ENCODE measurements at regions not wholly inside any gene's neighbourhood (a gene's known extent, or its start where the extent isn't known, plus 50 kb on each side); places are given as distances from the start of the nearest gene placed in this dataset.

DNA sequence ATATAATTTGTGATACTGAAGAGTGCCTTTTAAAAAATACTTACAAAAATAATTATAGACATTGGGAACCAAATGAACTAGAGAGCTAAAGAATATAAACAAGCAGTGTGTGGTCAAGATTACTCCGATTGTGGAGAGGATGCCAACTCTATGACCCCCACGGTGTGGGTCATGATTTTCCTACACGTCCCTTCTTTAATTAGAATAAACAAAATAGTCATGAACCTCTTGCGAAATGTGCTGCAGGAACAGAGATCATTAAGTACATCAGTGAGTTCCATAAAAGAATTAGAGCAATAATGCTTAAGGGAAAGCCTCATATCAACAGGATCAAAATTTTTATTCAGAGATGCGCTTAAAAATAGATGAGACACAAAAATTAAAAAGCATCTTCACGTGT, 476.6 kb upstream of the ROBO1 start:
- Histone ChIP-seq H3K79me2 (ENCODE audit: control insufficient read depth, insufficient read depth, low read length) (no peaks in the 10 kb centered on the region), H3K27ac (ENCODE audit: extremely low read depth, low read depth, low read length) (no peak overlapping the region), H2AFZ (ENCODE audit: low read depth, low read length) (no peak overlapping the region), H3K4me1 (replicated peaks in 1 of 2; ENCODE audit: control insufficient read depth in 2 of 2, insufficient read depth in 2 of 2, low read length in 2 of 2) (no peaks in the 10 kb centered on the region), H3K4me3 (no peak overlapping the region), H3K36me3 (ENCODE audit: control insufficient read depth, insufficient read depth, low read length) (no peaks in the 10 kb centered on the region), H3K27me3 (ENCODE audit: control insufficient read depth in 2 of 2, insufficient read depth in 2 of 2, low read length in 2 of 2) (no peaks in the 10 kb centered on the region), H3K9me1 (ENCODE audit: control insufficient read depth, insufficient read depth, low read length) (no peaks in the 10 kb centered on the region), H3K4me2 (ENCODE audit: insufficient read depth, low read length) (no peak overlapping the region), H4K20me1 (replicated peaks; ENCODE audit: control insufficient read depth, insufficient read depth, low read length) (no peaks in the 10 kb centered on the region), H3K9ac (ENCODE audit: insufficient read depth in 1 of 2, low read depth in 2 of 2, low read length in 2 of 2) (no peak overlapping the region), H3K9me3 (replicated peaks; ENCODE audit: control insufficient read depth, insufficient read depth, low read depth, low read length) (no peaks in the 10 kb centered on the region)
- BruUV-seq (replicated peaks) = no TSS peak
- ChIA-PET CTCF (ENCODE audit: low intra/inter-chr PET ratio) (no interaction called here), POLR2A (no interaction called here)
- DNase-seq (ENCODE audit: extremely low read depth in 1 of 4, low spot score in 3 of 4) (no peak), FAIRE-seq (no peak), ATAC-seq (no peak)
- WGBS (ENCODE audit: insufficient coverage, low coverage, missing lambda C conversion rate) = 0% methylated on average over 6 of the region's 6 CpGs
- in situ Hi-C loops (cut with MboI) (no loop called here), intact Hi-C loops (cut with micrococcal nuclease) (no loop called here)
- TF ChIP-seq DNMT1 (IDR thresholded peaks at IDR 0.05) (no peak), TRIM28 (IDR thresholded peaks at IDR 0.05) (no peak), RCOR1 (IDR thresholded peaks at IDR 0.05; ENCODE audit: borderline replicate concordance in 1 of 2, low read depth in 2 of 2, low read length in 2 of 2) (no peak), RBM14 (IDR thresholded peaks at IDR 0.05; ENCODE audit: borderline replicate concordance, insufficient read depth, low read depth, low read length) (no peak), U2AF2 (optimal IDR thresholded peaks at IDR 0.05; ENCODE audit: low read depth, low read length) (no peak), ZNF76 (CRISPR knock-in tag; IDR thresholded peaks at IDR 0.05; ENCODE audit: borderline replicate concordance) (no peak), ELK3 (CRISPR knock-in tag; IDR thresholded peaks at IDR 0.05) (no peak), ZKSCAN3 (CRISPR knock-in tag; IDR thresholded peaks at IDR 0.05) (no peak), ZNF75A (CRISPR knock-in tag; IDR thresholded peaks at IDR 0.05) (no peak), MYBL2 (IDR thresholded peaks at IDR 0.05; ENCODE audit: low read depth) (no peak), MYBL2 (CRISPR knock-in tag; IDR thresholded peaks at IDR 0.05; ENCODE audit: borderline replicate concordance) (no peak), RAD51 (IDR thresholded peaks at IDR 0.05; ENCODE audit: borderline replicate concordance, low read depth) (no peak), DDX20 (tag; IDR thresholded peaks at IDR 0.05; ENCODE audit: low read depth) (no peak), ZSCAN29 (IDR thresholded peaks at IDR 0.05) (no peak), TEAD1 (CRISPR knock-in tag; IDR thresholded peaks at IDR 0.05) (no peak)
- TF ChIP-seq, protein P1, sequence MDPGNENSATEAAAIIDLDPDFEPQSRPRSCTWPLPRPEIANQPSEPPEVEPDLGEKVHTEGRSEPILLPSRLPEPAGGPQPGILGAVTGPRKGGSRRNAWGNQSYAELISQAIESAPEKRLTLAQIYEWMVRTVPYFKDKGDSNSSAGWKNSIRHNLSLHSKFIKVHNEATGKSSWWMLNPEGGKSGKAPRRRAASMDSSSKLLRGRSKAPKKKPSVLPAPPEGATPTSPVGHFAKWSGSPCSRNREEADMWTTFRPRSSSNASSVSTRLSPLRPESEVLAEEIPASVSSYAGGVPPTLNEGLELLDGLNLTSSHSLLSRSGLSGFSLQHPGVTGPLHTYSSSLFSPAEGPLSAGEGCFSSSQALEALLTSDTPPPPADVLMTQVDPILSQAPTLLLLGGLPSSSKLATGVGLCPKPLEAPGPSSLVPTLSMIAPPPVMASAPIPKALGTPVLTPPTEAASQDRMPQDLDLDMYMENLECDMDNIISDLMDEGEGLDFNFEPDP (CRISPR knock-in tag; IDR thresholded peaks at IDR 0.05) = no peak
- TF ChIP-seq, protein P2, sequence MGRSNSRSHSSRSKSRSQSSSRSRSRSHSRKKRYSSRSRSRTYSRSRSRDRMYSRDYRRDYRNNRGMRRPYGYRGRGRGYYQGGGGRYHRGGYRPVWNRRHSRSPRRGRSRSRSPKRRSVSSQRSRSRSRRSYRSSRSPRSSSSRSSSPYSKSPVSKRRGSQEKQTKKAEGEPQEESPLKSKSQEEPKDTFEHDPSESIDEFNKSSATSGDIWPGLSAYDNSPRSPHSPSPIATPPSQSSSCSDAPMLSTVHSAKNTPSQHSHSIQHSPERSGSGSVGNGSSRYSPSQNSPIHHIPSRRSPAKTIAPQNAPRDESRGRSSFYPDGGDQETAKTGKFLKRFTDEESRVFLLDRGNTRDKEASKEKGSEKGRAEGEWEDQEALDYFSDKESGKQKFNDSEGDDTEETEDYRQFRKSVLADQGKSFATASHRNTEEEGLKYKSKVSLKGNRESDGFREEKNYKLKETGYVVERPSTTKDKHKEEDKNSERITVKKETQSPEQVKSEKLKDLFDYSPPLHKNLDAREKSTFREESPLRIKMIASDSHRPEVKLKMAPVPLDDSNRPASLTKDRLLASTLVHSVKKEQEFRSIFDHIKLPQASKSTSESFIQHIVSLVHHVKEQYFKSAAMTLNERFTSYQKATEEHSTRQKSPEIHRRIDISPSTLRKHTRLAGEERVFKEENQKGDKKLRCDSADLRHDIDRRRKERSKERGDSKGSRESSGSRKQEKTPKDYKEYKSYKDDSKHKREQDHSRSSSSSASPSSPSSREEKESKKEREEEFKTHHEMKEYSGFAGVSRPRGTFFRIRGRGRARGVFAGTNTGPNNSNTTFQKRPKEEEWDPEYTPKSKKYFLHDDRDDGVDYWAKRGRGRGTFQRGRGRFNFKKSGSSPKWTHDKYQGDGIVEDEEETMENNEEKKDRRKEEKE (IDR thresholded peaks at IDR 0.05; ENCODE audit: borderline replicate concordance in 1 of 2, control insufficient read depth in 1 of 2, low read depth in 2 of 2, low read length in 1 of 2) = no peak
- TF ChIP-seq, protein P3, sequence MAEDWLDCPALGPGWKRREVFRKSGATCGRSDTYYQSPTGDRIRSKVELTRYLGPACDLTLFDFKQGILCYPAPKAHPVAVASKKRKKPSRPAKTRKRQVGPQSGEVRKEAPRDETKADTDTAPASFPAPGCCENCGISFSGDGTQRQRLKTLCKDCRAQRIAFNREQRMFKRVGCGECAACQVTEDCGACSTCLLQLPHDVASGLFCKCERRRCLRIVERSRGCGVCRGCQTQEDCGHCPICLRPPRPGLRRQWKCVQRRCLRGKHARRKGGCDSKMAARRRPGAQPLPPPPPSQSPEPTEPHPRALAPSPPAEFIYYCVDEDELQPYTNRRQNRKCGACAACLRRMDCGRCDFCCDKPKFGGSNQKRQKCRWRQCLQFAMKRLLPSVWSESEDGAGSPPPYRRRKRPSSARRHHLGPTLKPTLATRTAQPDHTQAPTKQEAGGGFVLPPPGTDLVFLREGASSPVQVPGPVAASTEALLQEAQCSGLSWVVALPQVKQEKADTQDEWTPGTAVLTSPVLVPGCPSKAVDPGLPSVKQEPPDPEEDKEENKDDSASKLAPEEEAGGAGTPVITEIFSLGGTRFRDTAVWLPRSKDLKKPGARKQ (CRISPR knock-in tag; IDR thresholded peaks at IDR 0.05) = no peak

Data from K562 (cell line).